ENCODE measurements at regions not wholly inside any gene's neighbourhood (a gene's known extent, or its start where the extent isn't known, plus 50 kb on each side); places are given as distances from the start of the nearest gene placed in this dataset.

DNA sequence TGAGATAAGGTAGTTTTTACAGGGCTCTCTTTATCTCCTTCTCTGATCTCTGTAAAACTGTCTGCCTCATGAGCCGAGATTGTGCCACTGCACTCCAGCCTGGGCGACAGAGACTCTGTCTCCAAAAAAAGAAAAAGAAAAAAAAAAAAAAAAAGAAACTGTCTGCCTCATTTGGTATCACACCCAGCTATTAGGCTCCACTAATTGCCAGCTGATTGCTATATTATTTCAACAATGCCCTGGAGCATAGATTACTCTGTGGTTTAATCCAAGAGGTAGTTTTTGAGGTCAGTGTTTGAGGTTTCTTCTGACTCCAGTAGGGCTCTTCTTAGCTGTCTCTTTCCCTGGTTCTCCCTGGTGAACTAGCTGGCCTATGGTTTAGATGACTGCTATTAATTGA is 268.1 kb upstream of the PLPP4 start:
- Histone ChIP-seq H3K4me1 (ENCODE audit: control insufficient read depth in 2 of 2, insufficient read depth in 2 of 2, low read length in 2 of 2) (no peaks in the 10 kb centered on the region), H3K36me3 (replicated peaks in 1 of 2; ENCODE audit: control extremely low read depth in 1 of 2, control insufficient read depth in 1 of 2, extremely low read depth in 1 of 2, insufficient read depth in 2 of 2, low read length in 1 of 2) (no peaks in the 10 kb centered on the region), H3K27ac (ENCODE audit: low read length in 2 of 2) (no peak overlapping the region), H3K9ac (ENCODE audit: low read length) (no peak overlapping the region), H2AFZ (ENCODE audit: insufficient read depth, low read depth, low read length, poor library complexity, severe bottlenecking) (no peak overlapping the region), H4K20me1 (ENCODE audit: control insufficient read depth, insufficient read depth, low read length, poor library complexity, severe bottlenecking) (no peaks in the 10 kb centered on the region), H3K79me2 (ENCODE audit: control insufficient read depth, insufficient read depth, low read length) (no peaks in the 10 kb centered on the region), H3K27me3 (replicated peaks in 1 of 4; ENCODE audit: control extremely low read depth in 1 of 4, control insufficient read depth in 3 of 4, insufficient read depth in 4 of 4, low read length in 3 of 4) (no peaks in the 10 kb centered on the region), H3K4me3 (ENCODE audit: control extremely low read depth in 1 of 5, extremely low read depth in 1 of 5, insufficient read depth in 1 of 5, low read depth in 2 of 5, low read length in 4 of 5) (no peak overlapping the region), H3K4me2 (replicated peaks; ENCODE audit: low read depth, low read length, poor library complexity, severe bottlenecking) (no peak overlapping the region), H3K9me3 (ENCODE audit: control extremely low read depth in 1 of 3, control insufficient read depth in 2 of 3, insufficient read depth in 1 of 3, low read length in 2 of 3) (no peaks in the 10 kb centered on the region)
- POLR2A ChIA-PET = no interaction called here
- 58% methylated on average over 2 of the region's 2 CpGs for WGBS (ENCODE audit: insufficient coverage)
- Mint-ChIP-seq H3K27ac (no peak overlapping the region), H3K4me1 (no peaks in the 10 kb centered on the region), H3K27me3 (no peaks in the 10 kb centered on the region), H3K9me3 (ENCODE audit: insufficient read depth) (no peaks in the 10 kb centered on the region), H3K4me3 (no peak overlapping the region)
- CTCF ChIA-PET = no interaction called here
- ATAC-seq (ENCODE audit: low read depth) (no peak), DNase-seq (no peak)
- TF ChIP-seq EZH2 (IDR thresholded peaks at IDR 0.05; ENCODE audit: borderline replicate concordance, insufficient read depth, low read depth, low read length, poor library complexity, severe bottlenecking) = no peak
- TF ChIP-seq, protein P1, sequence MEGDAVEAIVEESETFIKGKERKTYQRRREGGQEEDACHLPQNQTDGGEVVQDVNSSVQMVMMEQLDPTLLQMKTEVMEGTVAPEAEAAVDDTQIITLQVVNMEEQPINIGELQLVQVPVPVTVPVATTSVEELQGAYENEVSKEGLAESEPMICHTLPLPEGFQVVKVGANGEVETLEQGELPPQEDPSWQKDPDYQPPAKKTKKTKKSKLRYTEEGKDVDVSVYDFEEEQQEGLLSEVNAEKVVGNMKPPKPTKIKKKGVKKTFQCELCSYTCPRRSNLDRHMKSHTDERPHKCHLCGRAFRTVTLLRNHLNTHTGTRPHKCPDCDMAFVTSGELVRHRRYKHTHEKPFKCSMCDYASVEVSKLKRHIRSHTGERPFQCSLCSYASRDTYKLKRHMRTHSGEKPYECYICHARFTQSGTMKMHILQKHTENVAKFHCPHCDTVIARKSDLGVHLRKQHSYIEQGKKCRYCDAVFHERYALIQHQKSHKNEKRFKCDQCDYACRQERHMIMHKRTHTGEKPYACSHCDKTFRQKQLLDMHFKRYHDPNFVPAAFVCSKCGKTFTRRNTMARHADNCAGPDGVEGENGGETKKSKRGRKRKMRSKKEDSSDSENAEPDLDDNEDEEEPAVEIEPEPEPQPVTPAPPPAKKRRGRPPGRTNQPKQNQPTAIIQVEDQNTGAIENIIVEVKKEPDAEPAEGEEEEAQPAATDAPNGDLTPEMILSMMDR (IDR thresholded peaks at IDR 0.05) = no peak
- intact Hi-C loops (cut with micrococcal nuclease) = no loop called here

DNA sequence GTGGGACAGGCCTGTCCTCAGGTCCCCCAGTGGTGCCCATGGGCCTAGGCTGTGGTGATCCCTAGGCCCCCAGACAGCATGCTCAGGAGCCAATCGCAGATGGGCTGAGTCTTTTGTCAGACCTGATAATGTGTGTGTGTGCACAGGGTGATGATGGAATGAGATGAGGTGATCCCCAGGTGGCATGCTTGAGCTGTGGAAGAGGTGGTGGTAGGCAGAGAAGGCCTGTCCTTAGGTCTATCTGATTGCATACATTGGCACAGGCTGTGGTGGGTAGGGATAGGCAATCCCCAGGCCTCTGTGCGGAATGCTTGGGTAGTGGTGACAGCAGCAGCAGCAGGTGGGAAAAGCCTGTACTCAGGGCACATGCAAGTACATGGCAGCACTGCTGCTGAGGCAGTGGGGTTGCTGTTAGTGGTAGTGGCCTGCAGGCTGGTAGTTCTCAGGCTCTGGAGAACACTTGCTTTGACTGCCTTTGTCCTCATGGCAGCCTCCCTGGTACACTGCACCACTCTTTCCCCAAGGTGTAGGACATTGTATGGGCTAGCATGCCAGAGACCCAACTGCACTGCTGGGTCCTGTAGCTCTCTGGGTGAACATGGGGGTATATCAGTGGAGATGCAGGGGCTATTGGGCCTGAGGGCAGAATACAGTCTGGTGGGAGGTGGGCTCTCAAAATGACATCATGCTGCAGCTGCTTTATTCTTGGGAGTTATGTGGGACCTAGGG is 260.9 kb upstream of the PLPP4 start:
- H3K27me3 Mint-ChIP-seq = no peaks in the 10 kb centered on the region
- Histone ChIP-seq H2AFZ (ENCODE audit: insufficient read depth, low read depth, low read length, poor library complexity, severe bottlenecking) (no peak overlapping the region), H3K9ac (ENCODE audit: low read length) (no peak overlapping the region), H3K27me3 (replicated peaks in 1 of 4; ENCODE audit: control extremely low read depth in 1 of 4, control insufficient read depth in 3 of 4, insufficient read depth in 4 of 4, low read length in 3 of 4) (no peaks in the 10 kb centered on the region), H3K79me2 (ENCODE audit: control insufficient read depth, insufficient read depth, low read length) (no peaks in the 10 kb centered on the region), H4K20me1 (ENCODE audit: control insufficient read depth, insufficient read depth, low read length, poor library complexity, severe bottlenecking) (no peaks in the 10 kb centered on the region), H3K36me3 (replicated peaks in 1 of 2; ENCODE audit: control extremely low read depth in 1 of 2, control insufficient read depth in 1 of 2, extremely low read depth in 1 of 2, insufficient read depth in 2 of 2, low read length in 1 of 2) (no peaks in the 10 kb centered on the region), H3K4me1 (ENCODE audit: control insufficient read depth in 2 of 2, insufficient read depth in 2 of 2, low read length in 2 of 2) (no peaks in the 10 kb centered on the region), H3K4me3 (ENCODE audit: control extremely low read depth in 1 of 5, extremely low read depth in 1 of 5, insufficient read depth in 1 of 5, low read depth in 2 of 5, low read length in 4 of 5) (no peak overlapping the region), H3K4me2 (replicated peaks; ENCODE audit: low read depth, low read length, poor library complexity, severe bottlenecking) (no peak overlapping the region), H3K9me3 (ENCODE audit: control extremely low read depth in 1 of 3, control insufficient read depth in 2 of 3, insufficient read depth in 1 of 3, low read length in 2 of 3) (no peaks in the 10 kb centered on the region), H3K27ac (ENCODE audit: low read length in 2 of 2) (no peak overlapping the region)
- CTCF ChIA-PET = no interaction called here
- TF ChIP-seq EZH2 (IDR thresholded peaks at IDR 0.05; ENCODE audit: borderline replicate concordance, insufficient read depth, low read depth, low read length, poor library complexity, severe bottlenecking) = no peak
- TF ChIP-seq, protein P1 (IDR thresholded peaks at IDR 0.05) = no peak
- H3K4me1 Mint-ChIP-seq = no peaks in the 10 kb centered on the region
- DNase-seq (no peak), ATAC-seq (ENCODE audit: low read depth) (no peak)
- H3K4me3 Mint-ChIP-seq = no peak overlapping the region
- peaks cover 6% of the 10 kb centered on the region for H3K9me3 Mint-ChIP-seq (ENCODE audit: insufficient read depth)
- intact Hi-C loops (cut with micrococcal nuclease) = no loop called here
- POLR2A ChIA-PET = no interaction called here
- 100% methylated on average over 2 of the region's 2 CpGs for WGBS (ENCODE audit: insufficient coverage)
- H3K27ac Mint-ChIP-seq = no peak overlapping the region
